RWPE1 (cell line): ENCODE measurements at regions not wholly inside any gene's neighbourhood (a gene's known extent, or its start where the extent isn't known, plus 50 kb on each side); places are given as distances from the start of the nearest gene placed in this dataset.

Experiments
- CTCF ChIA-PET: fragments of 350-600 bp; sonication (Branson Sonifier 250); formaldehyde crosslinking; extraction: SDS; loops from one replicate; lab custom pipeline; 2021; lab: Yijun Ruan, JAX
- POLR2A ChIA-PET: fragments of 400-600 bp; formaldehyde crosslinking; extraction: SDS; loops from one replicate; lab custom pipeline; 2020; ENCODE audit warnings: antibody characterized with exemption; ENCODE audit not compliant: low non-redundant PET; lab: Yijun Ruan, JAX
- DNase-seq: peaks from one replicate; pipeline ENCODE4 v3.0.0; 2012; ENCODE audit warnings: low spot score
- H3K27ac ChIP-seq: fragments of 450-650 bp; 2 replicates; pipeline ENCODE4 v1.5.1; 2017
- TF ChIP-seq, protein P1 (sequence below): fragments of 450-650 bp; conservative IDR thresholded peaks from 2 replicates; pipeline ENCODE4 v1.5.1; 2017; ENCODE audit warnings: low read depth, mild to moderate bottlenecking

DNA sequence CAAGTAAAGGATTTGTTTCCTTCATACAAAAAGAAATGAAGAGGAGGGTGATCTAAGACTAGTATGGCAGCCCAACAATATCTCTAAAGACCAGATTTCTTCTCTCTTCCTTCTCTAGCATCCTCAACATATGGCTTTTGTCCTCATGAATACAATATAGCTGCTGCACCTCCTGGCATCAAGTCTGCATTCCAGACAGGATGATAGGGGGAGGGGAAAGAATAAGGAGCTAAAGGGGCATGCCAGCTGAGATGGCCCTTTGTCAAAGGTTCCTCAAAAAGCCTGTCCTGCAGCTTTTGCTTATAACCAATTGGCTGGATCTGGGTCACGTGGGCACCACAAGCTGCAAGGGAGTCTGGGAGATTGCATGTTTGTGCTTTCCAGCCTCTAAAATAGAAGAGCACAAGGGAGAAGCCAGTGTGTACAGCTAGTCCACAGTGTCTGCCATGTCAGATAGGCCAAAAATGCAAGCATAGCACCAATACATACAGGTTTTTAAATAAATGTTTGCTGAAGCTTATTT is 132.6 kb downstream of the BCOR start:
- CTCF ChIA-PET, result no interaction called here

GRCh38 chrX:39966176-39966575 is 131.6 kb downstream of the BCOR start:
- TF ChIP-seq, protein P1, sequence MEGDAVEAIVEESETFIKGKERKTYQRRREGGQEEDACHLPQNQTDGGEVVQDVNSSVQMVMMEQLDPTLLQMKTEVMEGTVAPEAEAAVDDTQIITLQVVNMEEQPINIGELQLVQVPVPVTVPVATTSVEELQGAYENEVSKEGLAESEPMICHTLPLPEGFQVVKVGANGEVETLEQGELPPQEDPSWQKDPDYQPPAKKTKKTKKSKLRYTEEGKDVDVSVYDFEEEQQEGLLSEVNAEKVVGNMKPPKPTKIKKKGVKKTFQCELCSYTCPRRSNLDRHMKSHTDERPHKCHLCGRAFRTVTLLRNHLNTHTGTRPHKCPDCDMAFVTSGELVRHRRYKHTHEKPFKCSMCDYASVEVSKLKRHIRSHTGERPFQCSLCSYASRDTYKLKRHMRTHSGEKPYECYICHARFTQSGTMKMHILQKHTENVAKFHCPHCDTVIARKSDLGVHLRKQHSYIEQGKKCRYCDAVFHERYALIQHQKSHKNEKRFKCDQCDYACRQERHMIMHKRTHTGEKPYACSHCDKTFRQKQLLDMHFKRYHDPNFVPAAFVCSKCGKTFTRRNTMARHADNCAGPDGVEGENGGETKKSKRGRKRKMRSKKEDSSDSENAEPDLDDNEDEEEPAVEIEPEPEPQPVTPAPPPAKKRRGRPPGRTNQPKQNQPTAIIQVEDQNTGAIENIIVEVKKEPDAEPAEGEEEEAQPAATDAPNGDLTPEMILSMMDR, result no peak
- H3K27ac ChIP-seq, result no peak overlapping the region
- ChIA-PET POLR2A (no interaction called here), CTCF (no interaction called here)
- no peak for DNase-seq

More for the DNA sequence above, 132.6 kb downstream of the BCOR start:
- POLR2A ChIA-PET, result no interaction called here
- TF ChIP-seq, protein P1, result no peak
- H3K27ac ChIP-seq, result no peak overlapping the region
- DNase-seq, result no peak

- POLR2A ChIA-PET, result no interaction called here
- TF ChIP-seq, protein P1, result no peak
- no peak for DNase-seq
- CTCF ChIA-PET, result no interaction called here
- H3K27ac ChIP-seq, result no peak overlapping the region
Measured at GRCh38 chrX:39967348-39967747, 130.4 kb downstream of the BCOR start.

GRCh38 chrX:39969099-39969818 is 128.5 kb downstream of the BCOR start:
- H3K27ac ChIP-seq, result no peak overlapping the region
- no peak for DNase-seq
- ChIA-PET CTCF (no interaction called here), POLR2A (no interaction called here)
- TF ChIP-seq, protein P1, result no peak

DNA sequence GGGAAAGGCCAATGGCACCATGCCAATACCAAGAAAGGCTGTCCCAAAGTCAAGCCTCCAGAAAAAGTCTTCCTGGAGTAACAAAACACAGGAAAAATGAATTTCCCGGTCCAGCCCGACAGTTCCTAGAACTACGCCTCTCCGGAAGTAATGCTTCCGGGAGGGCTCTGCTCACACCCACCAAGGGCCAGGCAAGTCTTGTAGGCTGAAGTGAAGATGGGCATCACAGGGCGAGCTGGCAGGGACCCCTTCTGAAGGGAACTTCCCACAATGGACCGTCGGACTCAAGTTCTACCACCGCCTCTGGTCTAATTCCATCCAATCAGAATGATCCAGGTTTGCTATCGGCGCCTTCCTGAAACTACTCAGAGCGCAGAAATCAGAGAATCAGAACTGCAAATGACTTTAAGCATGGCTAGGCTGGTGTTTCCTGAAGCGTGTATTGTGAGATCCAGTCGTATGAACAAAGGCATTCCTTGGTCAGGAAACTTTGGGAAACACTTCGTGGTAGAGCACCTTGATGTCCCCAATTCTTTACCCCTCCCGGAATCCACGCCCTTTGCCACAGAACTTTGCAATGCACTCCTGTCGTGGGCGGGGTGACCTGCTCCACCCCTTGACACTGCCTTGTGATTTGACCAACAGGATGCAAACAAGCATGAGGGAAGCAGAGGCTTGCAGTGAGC is 127.8 kb downstream of the BCOR start:
- TF ChIP-seq, protein P1, result no peak
- CTCF ChIA-PET, result no interaction called here
- H3K27ac ChIP-seq, result no peak overlapping the region
- POLR2A ChIA-PET, result no interaction called here
- no peak for DNase-seq

GRCh38 chrX:39971760-39972159 is 126.0 kb downstream of the BCOR start:
- TF ChIP-seq, protein P1, result no peak
- CTCF ChIA-PET, result interaction anchor here (0.7 kb wide), 2 partner anchors 292 to 1097 kb away, joined by 3 to 4 read pairs; no protein-coding TSS in a partner anchor
- DNase-seq, result no peak
- no peak overlapping the region for H3K27ac ChIP-seq
- POLR2A ChIA-PET, result no interaction called here
